Thymus (tissue), 11 donors: ENCODE measurements at regions not wholly inside any gene's neighbourhood (a gene's known extent, or its start where the extent isn't known, plus 50 kb on each side); places are given as distances from the start of the nearest gene placed in this dataset.

Source experiments
- DNase-seq, 9 donors: peaks; one replicate each; pipeline ENCODE4 v3.0.0-alpha.2; 2013; ENCODE audit warnings: low spot score in 9 of 9, low read depth in 6 of 9, missing footprints in 1 of 9
- H3K27ac ChIP-seq, 2 donors: one replicate each; pipeline ENCODE4 v1.5.1; 2013; ENCODE audit warnings: control low read depth in 1 of 2, low read depth in 1 of 2, low read length in 1 of 2, mild to moderate bottlenecking in 1 of 2, moderate library complexity in 1 of 2
- H3K27me3 ChIP-seq, 2 donors: one replicate each; pipeline ENCODE4 v1.5.1; 2013; ENCODE audit warnings: low read length in 1 of 2; ENCODE audit not compliant: control insufficient read depth in 2 of 2, insufficient read depth in 1 of 2
- H3K36me3 ChIP-seq, 2 donors: one replicate each; pipeline ENCODE4 v1.5.1; 2013; ENCODE audit warnings: low read length in 1 of 2, mild to moderate bottlenecking in 1 of 2, moderate library complexity in 1 of 2; ENCODE audit not compliant: control insufficient read depth in 2 of 2, insufficient read depth in 2 of 2
- H3K4me1 ChIP-seq, 2 donors: one replicate each; pipeline ENCODE4 v1.5.1; 2013; ENCODE audit warnings: low read length in 2 of 2; ENCODE audit not compliant: control insufficient read depth in 2 of 2, insufficient read depth in 2 of 2
- H3K4me3 ChIP-seq, 2 donors: one replicate each; pipeline ENCODE4 v1.5.1; 2013; ENCODE audit warnings: low read length in 2 of 2, control low read depth in 1 of 2, mild to moderate bottlenecking in 1 of 2
- H3K9me3 ChIP-seq, 2 donors: one replicate each; pipeline ENCODE4 v1.5.1; 2013; ENCODE audit warnings: low read length in 1 of 2, mild to moderate bottlenecking in 1 of 2; ENCODE audit not compliant: control insufficient read depth in 2 of 2, insufficient read depth in 1 of 2
- WGBS: extraction: QIAGEN DNeasy Blood & Tissue Kit; methylation state at CpG from one replicate; pipeline ENCODE4 v1.1.7; 2013; 5-methylcytosine and 5-hydroxymethylcytosine counted together
- donor health status: healthy.

DNA sequence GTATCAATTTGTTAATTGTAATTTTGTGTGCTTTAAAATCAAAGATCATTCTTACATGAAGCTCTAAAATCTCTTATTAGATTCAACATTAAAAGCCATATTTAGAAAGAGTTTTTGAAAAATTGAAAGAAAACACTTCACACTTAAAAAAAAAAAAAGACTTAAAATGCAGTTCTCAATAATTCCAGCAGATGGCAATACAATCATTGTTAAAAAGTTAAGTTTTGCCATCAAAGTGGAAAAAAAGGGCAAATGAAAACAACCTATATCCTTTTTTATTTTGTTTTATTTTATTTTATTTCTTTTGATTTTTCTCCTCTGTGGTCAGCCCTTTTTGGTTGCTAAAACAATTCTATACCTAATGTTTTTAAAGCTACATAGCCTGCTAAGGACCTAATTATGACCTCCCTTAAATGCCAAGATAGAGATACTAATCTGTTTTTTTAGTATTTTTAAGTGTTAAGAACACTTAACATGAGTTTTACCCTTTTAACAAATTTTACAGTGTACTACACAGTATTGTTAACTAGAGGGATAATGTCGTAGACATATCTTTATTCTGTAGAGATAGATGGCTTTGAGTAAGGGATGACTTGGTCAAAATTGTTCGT lies 154.2 kb upstream of the DAB2 start:
- Histone ChIP-seq H3K27me3 (no peaks in the 10 kb centered on the region), H3K4me3 (no peak overlapping the region), H3K36me3 (no peaks in the 10 kb centered on the region), H3K9me3 (no peaks in the 10 kb centered on the region), H3K27ac (no peak overlapping the region), H3K4me1 (no peaks in the 10 kb centered on the region)
- peak in 6 of 9 donors; percentile 6 to 31 (median 14) for DNase-seq
- WGBS, result 98% methylated on average over 2 of the region's 2 CpGs

DNA sequence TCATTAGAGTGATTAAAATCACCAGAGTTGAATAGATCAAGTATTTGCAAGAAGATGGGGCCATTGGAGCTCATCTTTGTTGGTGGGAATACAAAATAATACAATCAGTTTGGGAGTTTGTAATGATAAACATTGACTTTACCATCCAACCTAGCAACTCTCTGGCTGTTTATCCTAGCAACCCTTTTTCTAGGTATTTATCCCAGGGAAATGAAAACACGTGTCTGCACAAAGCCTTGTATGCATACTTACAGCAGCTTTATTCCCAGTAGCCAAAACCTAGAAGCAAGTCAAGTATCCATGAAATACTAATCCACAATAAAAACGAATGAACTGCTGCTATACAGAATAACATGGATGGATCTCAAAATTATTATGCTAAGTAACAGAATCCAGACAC lies 152.7 kb upstream of the DAB2 start:
- Histone ChIP-seq H3K9me3 (no peaks in the 10 kb centered on the region), H3K4me1 (no peaks in the 10 kb centered on the region), H3K27me3 (no peaks in the 10 kb centered on the region), H3K36me3 (no peaks in the 10 kb centered on the region), H3K27ac (no peak overlapping the region), H3K4me3 (no peak overlapping the region)
- WGBS, result 80% methylated on average over 2 of the region's 2 CpGs
- DNase-seq, result no peak

GRCh38 chr5:39570403-39571027 lies 145.7 kb upstream of the DAB2 start:
- WGBS, result 45% methylated on average over 4 of the region's 4 CpGs
- no peak overlapping the region for H3K27ac ChIP-seq
- DNase-seq, result peak in 6 of 9 donors; percentile 10 to 58 (median 18)
- H3K36me3 ChIP-seq, result no peaks in the 10 kb centered on the region
- no peaks in the 10 kb centered on the region for H3K9me3 ChIP-seq
- H3K27me3 ChIP-seq, result no peaks in the 10 kb centered on the region
- H3K4me1 ChIP-seq, result no peaks in the 10 kb centered on the region
- H3K4me3 ChIP-seq, result no peak overlapping the region

- Histone ChIP-seq H3K9me3 (no peaks in the 10 kb centered on the region), H3K4me3 (no peak overlapping the region), H3K27me3 (no peaks in the 10 kb centered on the region), H3K27ac (no peak overlapping the region), H3K4me1 (no peaks in the 10 kb centered on the region), H3K36me3 (no peaks in the 10 kb centered on the region)
- WGBS, result 88% methylated on average over 3 of the region's 3 CpGs
- DNase-seq, result no peak
Observed at GRCh38 chr5:39569857-39570256, 145.1 kb upstream of the DAB2 start.

GRCh38 chr5:39566891-39567290 lies 142.1 kb upstream of the DAB2 start:
- no peaks in the 10 kb centered on the region for H3K36me3 ChIP-seq
- no peaks in the 10 kb centered on the region for H3K27me3 ChIP-seq
- H3K4me1 ChIP-seq, result no peaks in the 10 kb centered on the region
- H3K27ac ChIP-seq, result no peak overlapping the region
- no peaks in the 10 kb centered on the region for H3K9me3 ChIP-seq
- DNase-seq, result no peak
- H3K4me3 ChIP-seq, result no peak overlapping the region

DNA sequence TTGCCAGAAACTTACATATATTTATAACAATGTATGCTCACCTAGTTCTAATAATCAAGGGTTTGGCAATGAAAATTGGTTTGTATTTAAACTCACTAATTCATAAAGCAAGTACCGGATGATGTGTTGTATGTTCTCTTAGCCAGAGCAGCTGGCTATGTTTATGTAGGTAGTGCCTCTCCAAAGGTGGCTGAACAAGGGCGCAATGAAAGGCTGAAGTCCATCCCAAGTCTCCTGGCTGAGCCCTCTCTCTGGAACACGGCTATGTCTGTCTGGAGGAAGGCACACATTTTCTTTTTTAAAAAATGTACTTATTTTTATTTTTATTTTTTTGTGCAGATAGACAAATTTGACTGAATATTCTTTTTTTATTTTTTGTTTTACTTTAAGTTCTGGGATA lies 141.2 kb upstream of the DAB2 start:
- Histone ChIP-seq H3K4me1 (no peaks in the 10 kb centered on the region), H3K4me3 (no peak overlapping the region), H3K27me3 (no peaks in the 10 kb centered on the region), H3K27ac (no peak overlapping the region), H3K9me3 (no peaks in the 10 kb centered on the region), H3K36me3 (no peaks in the 10 kb centered on the region)
- WGBS, result 98% methylated on average over 3 of the region's 3 CpGs
- DNase-seq, result no peak

DNA sequence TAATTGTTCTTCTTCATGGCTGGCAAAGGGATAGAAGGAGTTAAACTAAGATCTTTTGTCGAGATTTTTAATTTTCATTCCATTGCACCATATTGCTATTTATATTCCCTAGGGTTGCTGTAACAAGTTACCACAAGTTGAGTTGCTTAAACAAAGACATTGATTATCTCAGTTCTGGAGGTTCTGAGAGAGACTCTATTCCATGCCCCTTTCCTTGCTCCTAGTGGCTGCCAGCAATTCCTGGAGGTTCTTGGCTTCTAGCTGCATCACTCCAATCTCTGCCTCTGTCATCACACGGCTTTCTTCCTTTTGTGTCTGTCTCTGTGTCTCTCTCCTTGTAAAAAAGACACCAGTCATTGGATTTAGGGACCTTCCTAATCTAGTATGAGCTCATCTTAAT lies 136.6 kb upstream of the DAB2 start:
- H3K4me3 ChIP-seq, result no peak overlapping the region
- H3K27ac ChIP-seq, result no peak overlapping the region
- H3K36me3 ChIP-seq, result no peaks in the 10 kb centered on the region
- H3K9me3 ChIP-seq, result no peaks in the 10 kb centered on the region
- DNase-seq, result no peak
- H3K27me3 ChIP-seq, result no peaks in the 10 kb centered on the region
- no peaks in the 10 kb centered on the region for H3K4me1 ChIP-seq
- WGBS, result 92% methylated on average over 2 of the region's 2 CpGs

DNA sequence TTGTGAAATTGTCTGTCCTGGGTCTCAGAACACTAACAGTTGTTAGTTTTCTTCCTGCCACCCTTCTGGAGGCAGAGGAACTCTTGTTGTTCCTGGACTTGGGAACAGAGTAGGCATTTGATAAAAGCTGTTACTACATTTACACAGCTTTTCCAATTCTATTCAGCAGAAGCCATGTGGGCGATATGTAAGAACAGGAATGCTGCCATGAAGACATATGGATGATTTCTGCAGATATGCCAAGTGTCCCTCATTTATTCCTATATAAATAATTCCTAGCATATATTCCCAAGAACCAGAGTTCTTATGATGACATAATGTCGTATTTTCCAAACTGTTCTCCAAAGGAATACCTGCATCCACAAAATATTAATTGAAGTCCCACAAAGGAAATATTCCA lies 135.9 kb upstream of the DAB2 start:
- H3K27me3 ChIP-seq, result no peaks in the 10 kb centered on the region
- H3K27ac ChIP-seq, result no peak overlapping the region
- no peaks in the 10 kb centered on the region for H3K36me3 ChIP-seq
- 97% methylated on average over 2 of the region's 2 CpGs for WGBS
- no peaks in the 10 kb centered on the region for H3K4me1 ChIP-seq
- no peak overlapping the region for H3K4me3 ChIP-seq
- no peaks in the 10 kb centered on the region for H3K9me3 ChIP-seq
- DNase-seq, result no peak

DNA sequence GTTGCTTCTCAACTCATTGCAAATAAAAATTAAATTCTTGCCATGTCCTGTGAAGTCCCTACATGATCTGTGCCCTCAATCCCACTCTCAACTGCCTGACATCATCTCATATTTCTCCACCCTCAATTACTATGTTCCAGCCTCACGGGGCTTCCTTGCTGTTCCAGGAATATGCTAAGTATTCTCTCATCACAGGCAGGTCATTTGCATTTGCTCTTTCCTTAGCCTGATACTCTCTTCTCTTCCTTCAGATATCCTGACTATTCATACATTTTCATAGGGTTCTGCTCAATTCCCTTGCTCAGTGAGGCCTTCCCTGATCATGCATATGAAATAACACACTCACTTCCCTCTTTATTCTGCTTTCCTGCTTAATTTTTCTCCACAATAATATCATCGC lies 135.1 kb upstream of the DAB2 start:
- Histone ChIP-seq H3K27ac (no peak overlapping the region), H3K9me3 (no peaks in the 10 kb centered on the region), H3K27me3 (no peaks in the 10 kb centered on the region), H3K36me3 (no peaks in the 10 kb centered on the region), H3K4me3 (no peak overlapping the region), H3K4me1 (no peaks in the 10 kb centered on the region)
- WGBS, result 94% methylated on average over 2 of the region's 2 CpGs
- DNase-seq, result no peak
